Suppressor macrophage (primary cell): ENCODE measurements at regions not wholly inside any gene's neighbourhood (a gene's known extent, or its start where the extent isn't known, plus 50 kb on each side); places are given as distances from the start of the nearest gene placed in this dataset.
"Not testable (repeated sequence)": the region's sequence is repeated elsewhere in the genome, so short reads cannot be mapped to it uniquely, and the experiment has no call there.

Experiments used
- DNase-seq, 4 experiments: peaks; one replicate each; pipeline ENCODE4 v3.0.0-alpha.2; 2020 to 2022

GRCh38 chr6:63486196-63486595 is 86.1 kb upstream of the LOC128125822 start:
- no peak for DNase-seq

GRCh38 chr6:63487103-63487813 is 85.0 kb upstream of the LOC128125822 start:
- no peak for DNase-seq

GRCh38 chr6:63491119-63491518 is 81.2 kb upstream of the LOC128125822 start:
- DNase-seq: no peak

- no peak for DNase-seq
Measured at GRCh38 chr6:63492476-63492875, 79.8 kb upstream of the LOC128125822 start.

GRCh38 chr6:63493557-63493956 is 78.7 kb upstream of the LOC128125822 start:
- no peak for DNase-seq

GRCh38 chr6:63496361-63496804 is 75.9 kb upstream of the LOC128125822 start:
- DNase-seq: no peak

GRCh38 chr6:63502156-63502555 is 70.1 kb upstream of the LOC128125822 start:
- DNase-seq: no peak

GRCh38 chr6:63503199-63503598 is 69.1 kb upstream of the LOC128125822 start:
- DNase-seq: no peak

- DNase-seq: no peak
Measured at GRCh38 chr6:63504777-63505384, 67.4 kb upstream of the LOC128125822 start.

- DNase-seq: no peak
Measured at GRCh38 chr6:63507096-63507495, 65.2 kb upstream of the LOC128125822 start.

GRCh38 chr6:63509652-63510352 is 62.5 kb upstream of the LOC128125822 start:
- no peak for DNase-seq

GRCh38 chr6:63510353-63510686 is 62.0 kb upstream of the LOC128125822 start:
- DNase-seq: no peak

GRCh38 chr6:63510849-63511248 is 61.4 kb upstream of the LOC128125822 start:
- no peak for DNase-seq

- DNase-seq: no peak
Measured at GRCh38 chr6:63514488-63515173, 57.6 kb upstream of the LOC128125822 start.

- not testable (repeated sequence) for DNase-seq
Measured at GRCh38 chr6:63515227-63515626, 57.1 kb upstream of the LOC128125822 start.

GRCh38 chr6:63516186-63516944 is 55.9 kb upstream of the LOC128125822 start:
- no peak for DNase-seq

- DNase-seq: no peak
Measured at GRCh38 chr6:63517221-63517620, 55.1 kb upstream of the LOC128125822 start.

- no peak for DNase-seq
Measured at GRCh38 chr6:63521475-63522210, 50.6 kb upstream of the LOC128125822 start.
